Fibroblast of lung (primary cell): ENCODE measurements at regions not wholly inside any gene's neighbourhood (a gene's known extent, or its start where the extent isn't known, plus 50 kb on each side); places are given as distances from the start of the nearest gene placed in this dataset.
A peak's percentile ranks its signal among the peaks of the same experiment; 100 is the strongest.

Experiments
- DNase-seq, 2 donors: peaks; one replicate each; pipeline versions ENCODE4 v3.0.0 to v3.0.0-alpha.2; 2010; ENCODE audit warnings: low read depth in 2 of 2
- H2AFZ ChIP-seq: 2 replicates; pipeline ENCODE4 v1.5.1; 2012; ENCODE audit warnings: low read length, control low read depth, inconsistent platforms
- H3K27ac ChIP-seq: 2 replicates; pipeline ENCODE4 v1.5.1; 2011; ENCODE audit warnings: low read length, control low read depth; ENCODE audit not compliant: insufficient read depth
- H3K27me3 ChIP-seq: 2 replicates; pipeline ENCODE4 v1.5.1; 2011; ENCODE audit warnings: mild to moderate bottlenecking, low read length; ENCODE audit not compliant: control insufficient read depth, insufficient read depth
- H3K36me3 ChIP-seq: 2 replicates; pipeline ENCODE4 v1.5.1; 2011; ENCODE audit warnings: low read length; ENCODE audit not compliant: control insufficient read depth, insufficient read depth
- H3K4me1 ChIP-seq: 2 replicates; pipeline ENCODE4 v1.5.1; 2011; ENCODE audit warnings: low read length; ENCODE audit not compliant: control insufficient read depth, insufficient read depth; ENCODE audit errors: extremely low read depth
- H3K4me2 ChIP-seq: 2 replicates; pipeline ENCODE4 v1.5.1; 2011; ENCODE audit warnings: low read length, control low read depth; ENCODE audit not compliant: insufficient read depth; ENCODE audit errors: extremely low read depth
- H3K4me3 ChIP-seq, 4 experiments: fragments of 200-600 bp in 1 of 4; sonication (generic) in 1 of 4; replicated peaks in 1 of 4; 2 replicates each; pipeline ENCODE4 v1.5.1; 2011 to 2016; ENCODE audit warnings: low read length in 4 of 4, low read depth in 3 of 4, mild to moderate bottlenecking in 3 of 4, control low read depth in 2 of 4, inconsistent platforms in 1 of 4, mixed read lengths in 1 of 4; ENCODE audit not compliant: insufficient read depth in 1 of 4; ENCODE audit errors: control extremely low read depth in 1 of 4
- H3K79me2 ChIP-seq: 2 replicates; pipeline ENCODE4 v1.5.1; 2012; ENCODE audit warnings: mild to moderate bottlenecking, low read length, inconsistent platforms; ENCODE audit not compliant: control insufficient read depth, insufficient read depth
- H3K9ac ChIP-seq: 2 replicates; pipeline ENCODE4 v1.5.1; 2011; ENCODE audit warnings: mild to moderate bottlenecking, low read length, control low read depth; ENCODE audit not compliant: insufficient read depth
- H3K9me3 ChIP-seq: 2 replicates; pipeline ENCODE4 v1.5.1; 2012; ENCODE audit warnings: low read depth, low read length; ENCODE audit not compliant: control insufficient read depth, insufficient read depth
- H4K20me1 ChIP-seq: 2 replicates; pipeline ENCODE4 v1.5.1; 2011; ENCODE audit warnings: low read length; ENCODE audit not compliant: control insufficient read depth, insufficient read depth; ENCODE audit errors: extremely low read depth
- EZH2 ChIP-seq: IDR thresholded peaks from 2 replicates; pipeline ENCODE4 v1.5.1; 2012; ENCODE audit warnings: low read length, control low read depth, mild to moderate bottlenecking; ENCODE audit errors: missing control alignments
- TF ChIP-seq, protein P1 (sequence below), 2 donors: IDR thresholded peaks in 1 of 2; conservative IDR thresholded peaks in 1 of 2; 1 replicate in 1 of 2; 2 replicates in 1 of 2; pipeline ENCODE4 v1.5.1; 2011 to 2012; ENCODE audit warnings: low read length in 2 of 2, control low read depth in 1 of 2, inconsistent platforms in 1 of 2, low read depth in 1 of 2, mild to moderate bottlenecking in 1 of 2

DNA sequence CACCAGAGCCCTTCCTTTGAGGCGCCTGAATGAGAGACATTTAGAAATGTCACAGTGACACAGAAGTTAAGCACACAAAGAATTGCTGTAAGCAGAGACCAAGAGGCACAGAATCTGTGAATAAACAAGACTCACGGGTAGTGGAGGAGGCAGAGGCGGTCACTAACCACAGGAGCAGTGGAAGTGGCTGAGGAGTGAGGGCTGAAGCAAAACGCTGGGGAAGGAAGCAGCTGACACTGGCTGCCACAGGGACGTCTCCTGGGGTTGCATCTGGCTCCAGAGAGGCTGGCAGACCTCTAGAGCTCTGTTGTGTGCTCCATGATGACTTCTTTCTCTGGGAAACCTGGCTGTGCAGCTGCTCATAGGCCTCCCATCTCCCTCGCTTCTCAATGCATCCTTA is 65.0 kb upstream of the SLC2A12 start:
- Histone ChIP-seq H3K27me3 (no peaks in the 10 kb centered on the region), H3K27ac (no peak overlapping the region), H3K4me2 (no peak overlapping the region), H3K4me3 (no peak overlapping the region), H3K4me1 (no peaks in the 10 kb centered on the region), H3K36me3 (no peaks in the 10 kb centered on the region), H3K9me3 (no peaks in the 10 kb centered on the region), H2AFZ (no peak overlapping the region), H3K79me2 (no peaks in the 10 kb centered on the region), H4K20me1 (no peaks in the 10 kb centered on the region), H3K9ac (no peak overlapping the region)
- TF ChIP-seq, protein P1, sequence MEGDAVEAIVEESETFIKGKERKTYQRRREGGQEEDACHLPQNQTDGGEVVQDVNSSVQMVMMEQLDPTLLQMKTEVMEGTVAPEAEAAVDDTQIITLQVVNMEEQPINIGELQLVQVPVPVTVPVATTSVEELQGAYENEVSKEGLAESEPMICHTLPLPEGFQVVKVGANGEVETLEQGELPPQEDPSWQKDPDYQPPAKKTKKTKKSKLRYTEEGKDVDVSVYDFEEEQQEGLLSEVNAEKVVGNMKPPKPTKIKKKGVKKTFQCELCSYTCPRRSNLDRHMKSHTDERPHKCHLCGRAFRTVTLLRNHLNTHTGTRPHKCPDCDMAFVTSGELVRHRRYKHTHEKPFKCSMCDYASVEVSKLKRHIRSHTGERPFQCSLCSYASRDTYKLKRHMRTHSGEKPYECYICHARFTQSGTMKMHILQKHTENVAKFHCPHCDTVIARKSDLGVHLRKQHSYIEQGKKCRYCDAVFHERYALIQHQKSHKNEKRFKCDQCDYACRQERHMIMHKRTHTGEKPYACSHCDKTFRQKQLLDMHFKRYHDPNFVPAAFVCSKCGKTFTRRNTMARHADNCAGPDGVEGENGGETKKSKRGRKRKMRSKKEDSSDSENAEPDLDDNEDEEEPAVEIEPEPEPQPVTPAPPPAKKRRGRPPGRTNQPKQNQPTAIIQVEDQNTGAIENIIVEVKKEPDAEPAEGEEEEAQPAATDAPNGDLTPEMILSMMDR (conservative IDR thresholded peaks at IDR 0.05 in 1 of 2, IDR thresholded peaks at IDR 0.05 in 1 of 2; ENCODE audit: low read depth in 1 of 2, low read length in 2 of 2) = no peak
- TF ChIP-seq EZH2 = no peak
- peak in 1 of 2 donors; percentile 41 for DNase-seq

DNA sequence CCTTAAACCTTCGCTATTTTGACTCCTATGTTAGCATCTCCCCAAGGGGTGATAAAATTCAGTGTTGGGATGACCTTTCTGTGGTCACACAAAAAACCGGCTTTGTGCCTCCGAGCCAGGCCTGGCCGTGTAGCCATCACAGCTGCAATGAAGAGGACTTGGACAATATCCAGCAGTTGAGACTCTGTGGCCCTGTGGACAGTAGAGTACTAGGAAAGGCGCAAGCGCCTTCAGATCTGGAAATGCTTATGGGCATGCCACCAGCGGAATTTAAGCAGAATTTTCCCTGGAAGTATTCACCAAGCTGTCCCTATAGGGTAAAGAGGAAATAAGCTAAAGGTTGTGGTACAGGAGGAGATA is 63.3 kb upstream of the SLC2A12 start:
- no peak overlapping the region for H3K9ac ChIP-seq
- no peak for DNase-seq
- H3K4me1 ChIP-seq = no peaks in the 10 kb centered on the region
- H4K20me1 ChIP-seq = no peaks in the 10 kb centered on the region
- no peak overlapping the region for H3K4me3 ChIP-seq
- H3K4me2 ChIP-seq = no peak overlapping the region
- H2AFZ ChIP-seq = no peak overlapping the region
- H3K9me3 ChIP-seq = no peaks in the 10 kb centered on the region
- no peaks in the 10 kb centered on the region for H3K27me3 ChIP-seq
- no peaks in the 10 kb centered on the region for H3K79me2 ChIP-seq
- no peak for TF ChIP-seq EZH2
- TF ChIP-seq, protein P1 (conservative IDR thresholded peaks at IDR 0.05 in 1 of 2, IDR thresholded peaks at IDR 0.05 in 1 of 2; ENCODE audit: low read depth in 1 of 2, low read length in 2 of 2) = no peak
- H3K36me3 ChIP-seq = no peaks in the 10 kb centered on the region
- no peak overlapping the region for H3K27ac ChIP-seq

DNA sequence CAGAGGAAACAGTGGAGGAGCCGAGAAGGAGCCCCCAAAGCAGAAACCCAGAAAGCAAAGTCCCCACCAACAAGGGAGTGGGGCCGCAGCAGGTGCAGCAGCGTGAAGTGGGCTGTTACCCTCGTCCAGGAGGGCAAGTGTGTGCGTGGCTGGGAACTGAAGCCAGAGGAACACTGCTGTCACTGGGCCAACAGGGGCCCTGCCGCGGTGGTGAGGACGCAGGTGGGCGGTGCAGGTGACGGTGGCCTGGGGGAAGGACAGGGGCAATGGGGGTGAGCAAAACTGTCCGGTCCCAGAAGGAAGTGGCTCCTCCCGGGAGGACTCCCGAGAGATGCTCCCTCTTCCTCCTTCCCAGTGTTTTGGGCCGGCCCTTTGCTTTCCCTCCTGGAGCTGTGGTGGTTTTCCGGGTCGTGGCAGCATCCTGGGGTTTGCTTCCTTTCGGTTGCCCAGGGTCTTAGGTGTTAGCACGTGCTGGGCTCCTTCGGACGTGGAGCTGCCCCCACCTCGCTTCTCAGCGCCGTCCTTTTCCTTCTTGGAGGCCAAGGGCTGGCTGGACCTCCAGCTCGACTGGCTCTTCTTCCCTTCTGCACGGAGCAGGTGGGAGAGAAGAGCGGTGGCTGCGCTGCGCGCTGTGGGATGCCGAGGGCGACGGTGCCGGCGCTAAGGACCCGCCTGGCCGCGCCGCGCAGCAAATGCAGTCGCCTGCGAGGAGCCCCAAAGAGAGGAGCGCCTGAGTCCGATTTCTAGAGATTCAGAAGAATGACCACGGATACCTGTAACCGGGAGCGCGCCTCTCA is 62.7 kb upstream of the SLC2A12 start:
- Histone ChIP-seq H3K9me3 (no peaks in the 10 kb centered on the region), H3K79me2 (no peaks in the 10 kb centered on the region), H3K4me1 (no peaks in the 10 kb centered on the region), H3K4me2 (no peak overlapping the region), H4K20me1 (no peaks in the 10 kb centered on the region), H3K36me3 (no peaks in the 10 kb centered on the region), H3K9ac (no peak overlapping the region), H3K4me3 (no peak overlapping the region), H3K27me3 (no peaks in the 10 kb centered on the region), H2AFZ (no peak overlapping the region), H3K27ac (no peak overlapping the region)
- DNase-seq = no peak
- no peak for TF ChIP-seq EZH2
- TF ChIP-seq, protein P1 (conservative IDR thresholded peaks at IDR 0.05 in 1 of 2, IDR thresholded peaks at IDR 0.05 in 1 of 2; ENCODE audit: low read depth in 1 of 2, low read length in 2 of 2) = no peak
